DMS 273 (cell line): ENCODE measurements at regions not wholly inside any gene's neighbourhood (a gene's known extent, or its start where the extent isn't known, plus 50 kb on each side); places are given as distances from the start of the nearest gene placed in this dataset.

Experiments
- DNase-seq: peaks from one replicate; lab custom pipeline; 2025; ENCODE audit not compliant: unreplicated experiment; lab: John Stamatoyannopoulos, UW

DNA sequence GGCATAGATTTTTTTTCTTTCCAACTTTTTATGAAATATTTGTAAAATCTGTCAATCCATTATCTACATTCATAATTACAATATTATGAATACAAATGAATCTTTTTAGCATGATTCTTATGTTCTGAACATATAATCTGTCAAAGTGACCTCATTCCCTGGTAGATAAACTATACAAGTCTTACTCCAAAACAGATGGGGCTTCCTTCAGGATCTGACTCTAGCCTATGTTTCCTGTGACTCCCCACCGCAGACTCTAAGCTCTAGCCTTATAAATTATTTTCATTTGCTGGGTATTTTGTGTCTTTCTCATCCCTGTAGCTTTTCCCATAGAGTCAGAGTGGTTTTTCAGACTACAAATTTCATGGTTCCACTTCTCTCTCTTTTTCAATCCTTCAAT is 202.1 kb upstream of the KITLG start:
- no peak for DNase-seq

DNA sequence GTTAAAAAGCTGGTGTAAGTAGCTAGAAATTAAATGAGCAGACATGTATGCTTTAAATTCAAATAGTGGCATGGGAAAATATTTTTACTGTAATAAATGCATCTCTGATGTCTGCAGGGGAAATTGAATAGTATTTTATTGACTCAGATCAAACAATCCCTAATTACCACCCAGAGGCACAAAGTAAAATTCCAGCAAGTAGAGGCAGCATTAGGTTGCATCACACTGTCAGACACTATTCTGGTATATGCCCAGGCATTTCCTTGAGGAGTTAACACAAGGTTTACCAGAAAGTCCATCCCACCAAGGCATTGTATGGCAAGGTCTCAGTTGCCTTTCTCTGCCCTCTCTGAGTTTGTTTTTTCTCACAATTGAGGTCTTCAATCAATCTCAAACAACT is 201.6 kb upstream of the KITLG start:
- no peak for DNase-seq

DNA sequence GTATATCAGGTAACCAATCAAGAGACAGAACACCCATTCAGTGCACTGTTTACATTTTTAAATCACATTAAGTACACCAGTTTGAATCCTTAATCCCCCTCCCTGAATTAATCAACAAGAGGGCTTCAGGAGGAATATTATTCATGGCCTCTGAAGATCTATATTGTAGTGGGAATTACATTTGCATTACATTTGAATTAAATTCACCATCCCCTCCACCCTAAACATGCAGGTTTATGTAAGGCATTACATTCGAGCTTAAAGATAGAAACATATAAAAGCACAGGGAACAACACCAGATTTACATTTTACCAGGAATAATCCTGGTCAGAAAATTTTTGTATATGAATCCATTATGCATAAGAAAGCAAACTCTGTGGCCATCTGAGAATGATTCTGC is 197.8 kb upstream of the KITLG start:
- DNase-seq = no peak

DNA sequence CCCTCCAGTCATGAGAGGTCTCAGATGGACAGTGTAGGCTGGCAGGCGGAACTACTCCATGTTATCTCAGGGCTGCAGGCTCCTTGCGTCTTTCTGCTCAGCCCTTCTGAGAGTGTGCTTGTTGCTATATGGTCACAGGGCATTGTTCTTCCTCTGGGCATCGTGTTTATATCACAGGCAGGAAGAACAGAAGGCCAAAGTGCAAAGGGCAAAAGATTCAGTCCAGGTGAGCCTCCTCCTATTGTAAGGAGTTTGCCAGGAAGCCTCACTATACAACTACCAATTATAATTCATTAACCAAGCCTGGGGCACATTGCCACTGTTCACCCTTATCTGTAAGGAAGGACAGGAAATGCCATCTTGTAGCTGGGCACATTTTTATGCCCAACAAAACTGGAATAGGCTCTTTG is 195.5 kb upstream of the KITLG start:
- DNase-seq = no peak

DNA sequence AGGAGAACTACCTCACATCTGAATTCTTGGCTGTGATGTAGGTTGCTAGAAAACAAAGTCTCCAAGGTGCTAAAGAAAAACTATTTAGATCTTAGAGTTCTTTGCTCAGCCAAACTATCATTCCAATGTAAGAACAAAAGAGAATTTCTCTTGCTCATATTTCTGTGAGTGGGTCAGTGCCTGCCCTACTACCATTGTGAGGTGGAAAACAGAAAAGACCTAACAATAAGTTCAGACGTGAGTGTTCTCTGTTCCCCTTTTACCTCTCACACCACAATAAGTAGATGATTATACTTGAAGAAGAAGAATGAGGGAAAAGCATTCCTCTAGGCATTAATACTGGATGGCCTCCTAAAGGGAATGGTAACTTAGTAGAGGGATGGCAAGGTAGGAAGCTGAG is 187.4 kb upstream of the KITLG start:
- no peak for DNase-seq

DNA sequence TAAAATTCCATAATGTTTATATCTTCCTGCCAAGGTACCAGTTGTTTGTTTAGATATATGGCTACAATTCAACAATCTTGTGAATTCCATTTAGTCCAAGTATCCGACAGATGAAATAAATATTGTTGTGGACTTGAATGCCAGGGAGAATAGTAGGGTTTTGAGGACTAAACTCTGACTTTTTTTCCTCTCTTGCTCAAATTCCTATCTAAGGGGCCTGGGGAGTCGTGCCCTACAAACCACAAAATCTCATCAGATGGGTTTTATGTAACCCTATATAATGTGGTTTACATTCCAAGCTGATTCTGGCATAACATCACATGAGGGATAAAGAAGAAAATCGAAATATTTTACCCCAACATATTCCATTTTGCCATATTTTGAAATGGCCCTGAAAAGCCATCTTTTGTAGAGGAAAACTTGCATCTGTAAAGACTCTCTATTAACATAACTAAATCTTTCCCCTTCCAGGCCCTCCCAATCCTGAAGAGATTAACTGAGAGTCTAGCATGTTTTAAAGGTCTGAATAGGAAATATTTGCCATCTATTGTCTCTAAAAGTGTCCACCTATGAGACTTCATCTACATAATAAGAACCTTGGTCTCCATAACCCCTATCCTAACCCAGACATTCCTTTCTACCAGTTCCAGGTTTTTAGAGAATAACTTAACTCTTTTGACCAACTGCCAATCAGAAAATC is 184.7 kb upstream of the KITLG start:
- DNase-seq = no peak

DNA sequence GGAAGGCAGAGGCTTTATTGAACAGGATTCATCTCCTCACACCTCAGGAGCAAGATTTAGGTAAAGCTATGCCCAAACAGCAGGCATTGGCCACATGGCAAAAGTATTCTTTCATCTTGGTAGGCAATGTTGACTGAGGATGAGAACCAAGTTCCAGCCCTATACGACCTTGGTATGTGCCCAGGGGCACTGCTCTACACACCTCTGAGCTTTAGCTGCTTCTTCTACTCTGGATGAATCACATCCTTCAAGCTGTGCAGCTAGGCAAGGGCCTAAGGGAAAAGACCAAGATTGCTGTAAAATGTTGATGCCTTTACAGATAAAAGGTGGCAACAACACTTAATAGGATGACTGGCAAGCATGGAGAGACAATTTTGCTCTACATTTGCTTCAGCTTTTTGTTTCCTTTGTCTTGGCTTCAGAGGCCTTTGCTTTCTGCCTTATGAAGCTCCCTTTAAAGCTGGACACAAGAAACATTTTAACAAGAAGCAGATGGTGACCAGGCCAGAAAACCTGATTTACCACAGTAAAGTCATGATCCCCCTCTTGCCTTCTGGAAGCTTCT is 183.3 kb upstream of the KITLG start:
- no peak for DNase-seq

DNA sequence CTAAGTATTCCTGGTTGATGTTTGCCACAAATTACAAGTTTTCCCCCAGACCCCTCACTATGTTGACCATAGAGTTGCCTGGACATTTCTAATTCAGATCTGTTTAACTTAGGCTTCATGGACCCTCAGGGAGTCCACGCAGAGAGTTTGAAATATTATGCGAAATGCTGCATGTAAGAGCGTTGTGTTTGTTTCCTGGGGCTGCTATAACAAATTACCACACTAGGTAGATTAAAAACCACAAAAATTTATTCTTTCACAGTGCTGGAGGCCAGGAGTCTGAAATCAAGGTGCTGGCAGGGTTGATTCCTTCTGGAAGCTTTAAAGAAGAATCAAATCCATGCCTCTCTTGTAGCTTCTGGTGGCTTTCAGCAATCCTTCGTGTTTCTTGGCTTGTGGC is 177.9 kb upstream of the KITLG start:
- no peak for DNase-seq

DNA sequence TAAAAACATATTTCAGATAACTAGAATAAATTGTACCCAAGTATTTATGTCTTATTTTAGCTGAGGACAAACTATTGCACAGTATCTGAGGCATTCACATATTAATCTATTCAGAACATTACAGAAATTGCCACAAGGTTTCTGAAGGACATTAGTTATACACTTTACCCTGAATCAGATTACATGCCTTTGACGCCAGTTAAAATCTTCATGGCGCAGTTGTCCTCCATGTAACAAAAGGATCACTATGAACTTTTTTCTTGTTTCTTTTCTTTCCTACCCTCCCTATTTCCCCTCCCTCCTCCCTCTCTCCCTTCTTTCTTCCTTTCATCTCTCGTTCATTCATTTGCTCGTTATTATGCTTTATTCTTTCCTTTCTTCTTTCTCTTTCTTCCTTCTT is 176.6 kb upstream of the KITLG start:
- no peak for DNase-seq

DNA sequence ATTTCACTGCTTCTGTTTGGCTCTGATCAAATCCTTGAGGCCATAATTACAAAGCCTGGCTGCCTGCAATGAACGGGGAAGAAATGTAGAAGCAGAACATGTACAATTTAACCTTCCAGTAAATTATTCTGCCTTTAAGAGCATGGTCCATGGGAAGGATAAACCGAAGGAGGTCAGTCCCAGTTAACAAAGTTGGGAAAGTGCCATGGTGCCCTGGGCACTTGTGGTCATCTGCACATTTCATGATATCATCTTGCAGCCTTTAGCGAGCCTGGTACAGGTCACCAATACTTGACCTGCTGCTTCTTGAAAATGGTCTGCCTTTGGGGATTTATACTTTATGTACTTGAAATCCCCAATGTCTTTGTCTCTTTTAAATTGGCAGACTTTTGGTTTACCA is 175.9 kb upstream of the KITLG start:
- DNase-seq = no peak

DNA sequence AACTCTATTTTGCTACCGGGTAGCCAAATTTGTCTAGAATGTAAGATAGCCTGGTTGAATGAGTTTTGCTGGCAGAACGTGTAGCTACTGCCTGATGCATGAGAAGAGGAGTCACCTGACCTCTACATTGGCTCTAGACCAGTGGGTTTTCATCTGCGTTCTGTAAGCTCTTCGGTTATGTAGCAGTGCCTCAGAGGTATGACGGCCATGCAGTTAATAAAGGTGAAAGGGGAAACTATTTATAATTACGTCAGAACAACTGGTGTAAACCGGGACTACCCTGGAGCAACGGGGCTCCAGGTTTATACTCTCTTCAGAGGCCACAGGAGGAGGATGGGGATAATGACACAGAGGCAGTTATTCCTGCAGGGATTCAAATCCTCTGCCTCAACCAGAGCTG is 173.4 kb upstream of the KITLG start:
- DNase-seq = no peak

DNA sequence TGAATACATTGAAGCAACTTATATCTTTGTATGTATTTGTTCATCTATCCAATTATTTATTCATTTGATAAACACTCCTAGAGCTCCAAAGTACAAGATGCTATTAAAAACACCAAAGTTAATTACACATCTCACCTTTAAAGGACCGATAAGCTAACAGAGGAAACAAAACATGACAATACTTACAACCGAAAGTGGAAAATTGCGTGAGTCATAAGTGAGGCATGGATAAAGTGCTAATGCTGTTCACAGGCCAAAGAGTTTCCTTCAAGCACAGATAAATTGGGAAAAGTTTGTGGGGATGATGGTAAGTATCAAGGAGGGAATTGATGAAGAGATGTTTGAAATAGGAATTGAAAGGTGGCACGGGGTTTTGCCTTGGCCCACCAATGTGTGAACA is 172.8 kb upstream of the KITLG start:
- DNase-seq = no peak

DNA sequence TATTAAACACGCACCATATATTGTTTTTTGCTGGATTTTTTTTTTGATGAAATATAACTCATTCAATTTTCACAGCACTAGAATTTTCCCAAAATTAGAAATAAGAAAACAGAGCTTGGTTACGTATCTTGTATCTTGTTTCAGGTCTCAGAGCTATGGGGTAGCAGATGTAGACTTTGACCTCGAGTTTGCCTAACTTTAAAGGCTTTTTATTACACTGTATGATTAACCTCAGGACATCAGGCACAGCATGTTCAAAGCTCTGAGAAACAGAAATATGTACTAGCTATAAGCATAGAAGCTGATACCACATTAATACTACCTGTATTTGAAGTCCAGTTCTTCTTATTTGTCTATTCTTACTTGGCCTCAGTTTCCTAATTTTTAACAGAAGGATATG is 171.9 kb upstream of the KITLG start:
- no peak for DNase-seq

DNA sequence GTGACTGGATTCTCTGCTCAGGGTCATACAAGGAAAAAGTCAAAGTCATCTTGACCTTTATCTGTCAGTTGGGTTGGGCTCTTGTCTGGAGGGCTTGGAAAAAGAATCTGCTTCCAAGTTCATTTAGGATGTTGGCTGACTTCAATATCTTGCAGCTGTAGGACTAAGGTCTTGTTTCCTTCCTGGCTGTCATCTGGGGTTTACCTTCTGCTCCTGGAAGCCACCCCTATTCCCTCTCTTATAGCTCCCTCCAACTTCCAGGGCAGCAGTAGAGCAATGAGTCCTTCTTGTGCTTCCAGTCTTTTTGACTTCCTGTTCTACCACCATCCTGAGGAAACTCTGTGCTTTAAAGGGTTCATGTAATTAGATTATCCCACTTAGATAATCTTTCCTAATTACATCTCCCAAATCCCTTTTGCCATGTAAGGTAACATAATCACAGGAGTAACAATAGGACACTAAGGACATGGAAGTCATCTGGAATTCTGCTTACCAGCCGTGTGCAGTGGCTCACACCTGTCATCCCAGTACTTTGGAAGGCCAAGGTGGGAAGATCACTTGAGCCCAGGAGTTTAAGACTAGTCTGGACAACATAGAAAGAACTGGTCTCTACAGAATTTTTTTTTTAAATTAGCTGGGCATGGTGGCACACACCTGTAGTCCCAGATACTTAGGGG is 170.7 kb upstream of the KITLG start:
- DNase-seq = no peak

DNA sequence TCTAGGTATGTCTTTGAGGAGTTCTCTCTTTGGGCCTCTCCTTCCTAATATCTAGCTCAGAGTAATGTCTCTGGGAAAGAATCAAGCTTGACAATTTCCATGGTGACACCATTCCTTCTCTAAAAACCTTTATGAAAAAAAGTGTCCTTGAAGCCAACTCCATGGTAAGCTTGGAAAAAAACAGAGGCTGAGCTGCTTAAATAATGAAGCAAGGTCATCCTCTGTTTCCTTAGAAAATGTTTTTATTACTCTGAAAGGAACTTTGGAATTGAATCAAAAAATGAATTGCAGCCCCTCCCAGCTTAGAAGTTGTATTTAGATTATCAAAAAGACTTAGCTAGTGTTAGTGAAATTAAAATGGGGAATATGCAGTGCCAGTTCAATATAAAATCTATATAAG is 166.1 kb upstream of the KITLG start:
- no peak for DNase-seq

DNA sequence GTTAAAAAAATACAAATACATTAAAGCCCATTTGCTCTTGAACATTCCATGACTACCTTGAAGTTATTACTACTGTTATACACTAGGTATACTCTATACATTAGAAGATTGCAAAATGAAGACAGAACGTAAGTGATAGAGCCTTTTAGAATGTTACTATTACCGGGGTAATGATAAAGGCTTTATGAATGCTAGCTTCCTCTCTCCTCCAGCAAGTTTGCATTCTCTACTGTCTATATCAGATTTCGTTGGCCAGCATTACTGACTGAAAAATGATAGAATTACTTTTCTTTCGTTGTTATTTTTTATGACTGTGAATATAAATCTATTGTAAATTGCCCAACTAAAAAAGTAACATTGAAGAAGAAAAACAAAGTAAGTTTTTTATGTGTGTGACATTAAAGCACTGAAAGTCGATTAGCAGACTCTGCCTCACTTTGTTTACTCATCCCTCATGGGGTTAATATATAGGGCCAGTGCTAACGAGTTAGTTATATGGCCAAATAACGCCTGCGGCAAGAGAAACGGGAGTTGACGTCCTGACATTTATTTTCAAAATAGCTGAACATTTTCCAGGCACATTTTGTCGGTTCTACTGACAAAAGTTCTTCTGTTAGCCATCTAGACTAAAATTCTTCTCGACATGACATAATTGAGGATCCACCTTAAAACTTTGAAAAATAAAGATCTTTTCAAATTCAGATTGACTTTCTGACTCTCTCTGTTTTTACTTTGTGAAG is 163.8 kb upstream of the KITLG start:
- DNase-seq = no peak

DNA sequence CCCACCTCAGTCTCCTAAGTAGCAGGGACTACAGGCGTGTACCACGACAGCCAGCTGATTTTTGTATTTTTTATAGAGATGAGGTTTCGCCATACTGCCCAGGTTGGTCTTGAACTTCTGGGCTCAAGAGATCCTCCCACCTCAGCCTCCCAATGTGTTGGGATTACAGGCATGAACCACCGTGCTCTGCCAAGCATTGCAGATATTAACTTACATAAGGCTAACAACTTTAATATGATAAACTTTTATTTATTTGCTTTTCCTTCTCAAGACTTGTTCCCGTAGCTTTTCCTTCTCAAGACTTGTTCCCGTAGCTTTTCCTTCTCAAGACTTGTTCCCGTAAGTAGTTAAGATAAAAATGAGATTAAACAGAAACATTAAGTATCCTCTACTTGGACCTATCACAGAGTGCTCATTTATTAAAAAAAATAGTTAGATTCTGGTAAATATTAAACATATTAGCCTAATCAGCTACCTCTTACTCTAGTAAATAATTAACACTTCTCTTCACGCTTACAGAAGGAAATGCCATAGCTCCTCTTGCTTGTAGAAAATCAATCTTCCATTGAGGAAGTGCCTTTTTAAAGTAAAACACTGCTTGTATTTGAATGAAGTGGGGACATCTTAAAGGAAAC is 157.7 kb upstream of the KITLG start:
- DNase-seq = no peak

DNA sequence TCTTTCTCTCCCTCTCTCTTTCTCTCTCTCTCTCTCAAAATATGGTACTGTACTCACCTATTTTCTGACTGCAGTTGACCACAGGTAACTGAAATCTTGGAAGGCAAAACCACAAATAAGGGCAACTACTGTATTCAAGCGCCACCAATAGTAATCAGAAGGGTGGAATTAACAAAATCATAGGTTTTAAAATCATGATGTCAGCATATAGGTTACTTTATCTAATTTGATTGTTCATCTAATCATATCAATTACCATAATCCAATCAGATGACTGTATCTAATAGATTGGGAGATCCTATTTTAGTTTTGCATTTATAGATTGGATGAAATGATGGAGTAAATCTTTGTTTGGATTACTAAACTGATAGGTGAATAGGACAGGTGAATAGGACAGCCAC is 155.8 kb upstream of the KITLG start:
- DNase-seq = no peak

DNA sequence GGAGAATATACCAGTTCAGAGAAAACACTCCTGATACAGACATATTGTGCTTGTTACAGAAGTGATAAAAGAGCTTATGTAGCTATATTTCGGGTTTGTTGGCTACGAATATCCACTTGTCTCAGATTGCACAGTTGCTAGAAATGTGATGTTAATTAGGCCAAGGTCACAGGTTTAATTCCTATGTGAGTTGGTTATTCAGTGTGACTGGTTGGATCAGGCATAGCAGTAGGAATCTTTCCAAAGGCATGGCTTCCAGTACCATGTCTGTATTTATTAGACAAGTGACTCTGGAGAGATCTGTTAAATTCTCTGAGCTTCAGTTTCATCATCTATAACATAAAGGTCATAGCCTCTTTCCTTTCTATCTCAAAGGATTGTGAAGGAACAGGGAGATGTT is 152.7 kb upstream of the KITLG start:
- no peak for DNase-seq

DNA sequence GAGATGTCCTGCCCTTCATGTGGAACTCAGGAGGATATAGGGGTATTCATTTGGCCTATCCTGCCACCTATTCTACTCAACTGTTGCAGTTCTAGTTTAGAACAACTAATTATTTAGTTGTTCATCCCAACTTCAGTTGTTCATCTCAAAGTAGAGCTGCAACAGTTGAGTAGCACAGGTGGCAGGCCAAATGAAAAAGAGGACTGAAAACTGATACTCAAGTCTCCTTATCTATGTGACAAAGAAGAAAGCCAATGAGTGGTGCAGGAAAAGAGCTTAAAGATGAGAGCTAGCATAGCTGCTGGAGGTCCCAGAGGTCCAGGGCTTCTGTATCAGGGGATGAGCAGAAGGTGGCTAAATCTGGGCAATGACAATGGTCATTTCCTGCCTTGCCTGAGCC is 148.9 kb upstream of the KITLG start:
- DNase-seq = no peak
